DMS 273 (cell line): ENCODE measurements at regions not wholly inside any gene's neighbourhood (a gene's known extent, or its start where the extent isn't known, plus 50 kb on each side); places are given as distances from the start of the nearest gene placed in this dataset.
A peak's percentile ranks its signal among the peaks of the same experiment; 100 is the strongest.
"Not testable (repeated sequence)": the region's sequence is repeated elsewhere in the genome, so short reads cannot be mapped to it uniquely, and the experiment has no call there.

ENCODE experiments used
- DNase-seq: peaks from one replicate; lab custom pipeline; 2025; ENCODE audit not compliant: unreplicated experiment; lab: John Stamatoyannopoulos, UW

- DNase-seq: no peak
Observed at GRCh38 chr2:150371044-150371818, 116.2 kb downstream of the RND3 start.

DNA sequence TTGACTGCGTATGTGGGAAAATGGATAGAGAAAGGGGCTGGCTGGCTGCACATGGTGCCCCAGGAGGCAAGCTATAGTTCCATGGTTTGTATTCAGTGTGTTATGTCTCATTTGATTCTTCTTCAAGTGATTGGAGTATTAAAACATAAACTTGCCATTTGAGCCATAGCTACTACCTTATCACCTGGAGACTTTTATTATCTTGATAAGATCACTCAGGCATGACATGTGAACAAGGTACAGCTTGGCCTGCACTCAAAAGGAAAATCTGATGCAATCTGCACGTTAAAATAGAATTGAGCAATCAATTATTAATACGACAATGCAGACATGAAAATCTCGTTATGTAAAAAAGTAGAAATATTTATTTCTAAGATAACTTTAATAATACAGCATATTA is 116.9 kb downstream of the RND3 start:
- DNase-seq: no peak

GRCh38 chr2:150369862-150370261 is 117.6 kb downstream of the RND3 start:
- DNase-seq: no peak

DNA sequence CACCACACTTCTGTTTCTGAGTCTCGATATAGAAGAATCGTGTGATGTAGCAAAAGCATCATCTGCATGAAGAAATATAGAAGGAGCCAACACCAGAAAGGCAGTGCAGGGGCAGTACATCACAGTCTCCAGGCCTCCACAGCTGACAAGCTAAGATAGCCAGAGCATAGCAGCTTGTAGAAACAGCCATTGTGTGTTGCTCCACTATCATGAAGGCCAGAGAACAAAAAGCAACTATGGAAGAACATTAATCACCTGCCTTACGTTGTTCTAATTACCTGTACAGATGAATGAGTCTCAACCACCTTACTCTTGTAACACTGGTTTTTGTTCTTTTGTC is 129.0 kb downstream of the RND3 start:
- no peak for DNase-seq

DNA sequence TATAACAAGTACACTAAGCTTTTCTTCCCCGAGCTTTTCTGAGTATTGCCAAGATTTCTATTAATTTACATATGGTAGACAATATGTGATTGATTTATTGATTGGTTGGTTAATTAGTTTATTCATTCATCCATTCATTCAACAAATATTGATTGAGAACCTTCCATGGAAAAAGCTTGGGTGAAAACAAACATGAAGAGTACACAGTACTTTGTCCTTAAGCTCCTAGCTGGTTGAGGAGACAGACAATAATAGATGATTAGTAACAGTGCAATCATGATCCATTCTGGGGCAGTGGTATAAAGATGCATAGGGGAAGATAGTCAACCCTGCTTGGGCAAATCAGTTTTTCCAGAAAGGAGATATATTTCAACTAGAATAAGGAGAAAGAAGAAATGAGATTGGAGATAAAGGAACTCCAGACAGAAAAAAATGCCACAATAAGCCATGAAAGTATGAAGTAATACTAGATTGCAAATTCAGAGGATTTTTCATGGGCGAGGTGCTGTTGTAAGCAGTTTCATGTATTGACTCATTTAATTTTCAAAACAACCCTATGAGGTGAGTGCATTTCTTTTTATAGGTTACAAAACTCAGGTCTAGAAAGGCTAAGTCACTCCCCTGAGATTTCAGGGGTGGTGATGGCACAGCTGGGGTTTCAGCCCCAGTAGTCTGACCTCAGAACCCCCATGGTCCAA is 129.5 kb downstream of the RND3 start:
- no peak for DNase-seq

DNA sequence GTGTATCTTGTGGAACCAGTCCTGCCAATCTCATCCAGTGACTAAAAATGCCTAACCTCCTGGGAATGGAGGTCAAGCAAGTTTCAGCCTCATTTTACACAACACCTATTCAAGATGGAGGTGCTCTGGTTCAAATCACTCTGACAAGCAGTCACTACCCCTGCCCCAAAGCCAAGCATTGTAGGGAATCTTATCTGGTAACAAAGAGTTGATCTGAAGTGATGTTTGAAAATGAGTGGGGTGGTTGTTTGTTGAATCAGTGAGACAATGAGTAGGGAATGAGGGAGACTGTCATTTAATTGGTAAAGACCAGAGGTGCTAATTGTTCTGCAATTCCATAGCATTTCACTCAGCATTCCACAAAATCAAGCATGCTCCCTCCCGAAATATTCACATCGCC is 132.0 kb downstream of the RND3 start:
- no peak for DNase-seq

GRCh38 chr2:150353376-150353775 is 134.1 kb downstream of the RND3 start:
- no peak for DNase-seq

- DNase-seq: peak; percentile 44
Observed at GRCh38 chr2:150351922-150352321, 135.5 kb downstream of the RND3 start.

DNA sequence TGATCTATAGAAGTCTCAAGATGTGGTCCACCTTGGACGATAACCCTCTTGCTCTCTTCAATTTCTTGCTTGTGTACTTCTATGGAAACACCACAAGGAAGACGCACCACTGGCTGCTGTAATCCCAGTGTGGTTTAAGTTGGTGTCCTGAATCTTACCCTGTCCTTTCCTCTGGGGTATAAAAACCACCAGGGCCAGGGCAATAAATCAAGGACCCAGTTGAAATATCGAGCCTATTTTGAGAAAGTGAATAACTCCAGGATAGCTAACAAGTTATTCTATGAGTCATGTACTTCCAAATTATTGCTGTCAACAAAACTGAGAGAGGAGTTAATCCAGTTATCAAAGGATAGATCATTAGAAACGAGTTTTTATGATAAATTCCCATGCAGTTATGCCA is 137.0 kb downstream of the RND3 start:
- no peak for DNase-seq

DNA sequence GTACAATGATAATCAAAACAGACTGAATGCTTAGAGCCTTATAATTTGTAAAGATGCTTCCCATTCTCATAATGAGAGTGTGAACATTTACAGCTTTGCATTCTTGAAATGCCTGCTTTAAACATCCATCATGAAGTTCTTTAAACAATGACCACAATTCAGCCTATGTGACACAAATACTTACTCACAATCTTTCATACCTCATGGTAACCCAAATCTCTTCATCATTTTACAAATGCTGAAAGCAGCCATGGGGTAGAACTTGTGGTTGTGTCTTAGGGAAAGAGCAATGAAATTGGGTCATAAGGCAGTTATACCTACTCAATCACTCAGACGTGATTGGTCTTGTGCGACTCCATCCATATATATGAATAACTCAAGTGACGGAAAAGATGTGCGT is 140.7 kb downstream of the RND3 start:
- DNase-seq: no peak

DNA sequence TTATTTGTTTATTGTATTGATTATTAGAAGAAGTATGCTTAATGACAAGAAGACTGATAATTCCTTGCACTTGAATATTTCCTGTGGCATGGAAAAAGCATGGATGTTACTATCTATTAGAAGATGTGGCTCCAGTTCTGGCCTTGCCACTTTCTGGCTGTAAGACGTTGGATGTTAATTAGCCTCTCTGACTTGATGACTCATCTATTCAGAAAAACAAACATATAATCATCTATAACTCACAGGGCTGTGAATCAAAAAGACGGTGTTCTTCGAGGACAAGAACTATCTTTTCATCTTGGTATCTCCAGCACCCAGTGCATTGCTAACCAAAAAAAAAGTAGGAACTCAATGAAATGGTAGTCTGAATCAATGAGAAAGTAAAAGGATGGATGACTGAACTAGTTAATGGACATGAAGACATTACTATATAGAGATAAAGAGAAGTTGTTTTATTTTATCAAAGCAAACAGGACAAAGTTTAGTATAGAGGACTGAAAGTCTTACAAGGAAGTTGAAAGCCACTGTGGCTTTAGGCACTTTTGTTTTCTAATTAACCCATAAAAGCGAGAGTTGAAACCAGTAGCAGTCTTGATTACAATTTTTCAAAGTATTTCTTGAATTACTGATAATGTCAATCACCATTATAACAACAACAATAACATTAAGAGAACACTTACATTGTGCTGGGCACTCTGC is 145.3 kb downstream of the RND3 start:
- DNase-seq: no peak

GRCh38 chr2:150339951-150340350 is 147.5 kb downstream of the RND3 start:
- DNase-seq: peak; percentile 78

DNA sequence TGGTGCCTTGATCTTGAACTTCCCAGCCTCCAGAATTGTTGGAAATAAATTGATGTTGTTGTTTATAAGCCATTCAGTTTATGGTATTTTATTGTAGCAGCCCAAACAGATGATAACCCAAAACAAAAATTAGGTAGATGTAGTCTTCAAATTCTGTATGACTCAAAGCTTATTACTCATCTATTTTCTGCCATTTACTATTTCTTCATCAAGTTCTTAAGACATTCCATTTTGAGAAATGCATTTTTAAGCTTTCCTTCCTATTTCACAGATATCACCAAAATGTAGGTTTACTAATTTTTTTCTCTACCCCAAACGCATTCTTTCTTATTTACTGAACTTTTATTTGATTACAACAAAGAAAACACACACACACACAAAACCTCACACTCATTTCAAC is 148.2 kb downstream of the RND3 start:
- no peak for DNase-seq

DNA sequence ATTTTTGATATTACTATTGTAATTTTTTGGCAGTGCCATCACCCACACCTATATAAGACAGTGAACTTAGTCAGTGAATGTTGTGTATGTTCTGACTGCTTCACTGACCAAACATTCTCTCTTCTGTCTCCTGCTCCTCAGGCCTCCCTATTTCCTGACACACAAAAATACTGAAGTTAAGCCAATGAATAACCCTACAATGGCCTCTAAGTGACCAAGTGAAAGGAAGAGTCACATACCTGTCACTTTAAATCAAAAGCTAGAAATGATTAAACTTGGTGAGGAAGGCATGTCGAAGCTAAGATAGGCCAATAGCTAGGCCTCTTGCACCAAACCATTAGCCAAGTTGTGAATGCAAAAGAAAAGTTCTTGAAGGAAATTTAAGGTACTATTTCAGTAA is 151.9 kb downstream of the RND3 start:
- no peak for DNase-seq

- peak; percentile 26 for DNase-seq
Observed at GRCh38 chr2:150332383-150332782, 155.1 kb downstream of the RND3 start.

DNA sequence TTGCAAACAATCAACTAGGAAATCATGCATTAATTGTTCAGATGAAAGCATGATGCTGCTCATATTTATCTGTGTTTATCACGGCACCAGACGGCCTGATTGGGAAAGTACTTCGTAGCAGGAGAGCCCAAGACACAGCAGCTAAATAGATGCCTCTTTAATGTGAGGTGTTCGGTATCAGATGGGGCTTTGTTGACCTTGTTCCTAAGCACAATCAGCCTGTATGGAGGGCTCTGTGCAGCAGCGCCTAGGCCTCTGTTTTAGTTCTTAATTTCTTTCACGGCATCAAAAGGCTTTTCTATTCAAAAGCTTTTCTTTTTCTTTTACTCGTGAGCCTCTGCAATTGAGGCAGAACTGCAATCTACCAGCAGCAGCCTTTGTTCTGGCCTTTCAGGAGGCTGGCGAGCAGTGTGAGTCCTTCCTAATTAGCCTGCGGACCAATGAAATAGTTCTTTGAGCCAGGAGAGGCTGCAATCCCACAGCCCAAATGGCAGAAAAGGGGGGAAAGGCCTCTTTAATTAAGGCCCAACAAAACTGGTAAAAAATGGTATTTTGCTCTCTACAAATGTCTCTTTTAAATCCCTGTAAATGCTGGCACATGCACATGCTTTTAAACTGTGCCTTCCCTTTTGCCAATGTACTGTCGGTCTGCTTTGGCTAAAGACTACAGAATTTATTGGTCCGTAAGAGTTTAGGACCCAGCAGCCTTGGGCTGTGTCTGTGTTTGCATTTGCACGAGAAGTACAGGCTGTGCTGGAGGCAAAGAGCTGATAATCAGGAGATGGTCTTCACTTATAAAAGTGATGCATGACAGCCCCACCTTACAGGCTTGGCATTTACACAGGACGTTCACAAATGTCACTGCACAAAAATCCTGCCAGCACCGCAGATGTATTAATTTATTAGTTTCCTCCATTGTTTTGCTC is 159.6 kb downstream of the RND3 start:
- DNase-seq: no peak

DNA sequence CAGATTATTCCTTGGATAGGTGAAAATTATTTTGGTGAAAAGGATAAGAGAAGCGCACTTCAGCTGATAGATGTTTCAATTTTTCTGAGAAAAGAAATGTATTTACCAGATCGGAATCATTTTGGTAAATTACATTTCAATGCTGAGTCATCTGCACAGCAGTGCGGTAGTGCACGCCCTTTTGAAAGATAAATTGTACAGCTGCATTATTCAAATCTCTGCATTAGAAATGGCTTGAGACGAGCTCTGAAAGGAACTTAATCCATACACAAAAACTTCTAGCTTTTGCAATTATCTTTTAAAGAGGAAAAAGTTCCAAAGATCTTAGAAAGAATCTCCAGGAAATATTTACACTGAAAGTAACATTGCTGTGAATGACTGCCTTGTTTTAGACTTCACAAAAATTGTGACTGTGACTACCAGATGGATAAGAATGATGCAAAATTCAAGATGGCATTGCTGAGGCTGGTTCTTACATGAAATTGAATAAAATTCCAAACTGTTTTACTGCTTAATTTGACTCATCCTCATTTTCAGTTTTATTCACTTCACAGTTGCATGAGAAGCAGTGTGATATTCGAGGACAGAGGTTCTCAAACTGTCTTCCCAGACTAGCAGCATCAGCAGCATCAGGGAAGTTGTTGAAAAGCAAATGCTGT is 161.7 kb downstream of the RND3 start:
- no peak for DNase-seq

DNA sequence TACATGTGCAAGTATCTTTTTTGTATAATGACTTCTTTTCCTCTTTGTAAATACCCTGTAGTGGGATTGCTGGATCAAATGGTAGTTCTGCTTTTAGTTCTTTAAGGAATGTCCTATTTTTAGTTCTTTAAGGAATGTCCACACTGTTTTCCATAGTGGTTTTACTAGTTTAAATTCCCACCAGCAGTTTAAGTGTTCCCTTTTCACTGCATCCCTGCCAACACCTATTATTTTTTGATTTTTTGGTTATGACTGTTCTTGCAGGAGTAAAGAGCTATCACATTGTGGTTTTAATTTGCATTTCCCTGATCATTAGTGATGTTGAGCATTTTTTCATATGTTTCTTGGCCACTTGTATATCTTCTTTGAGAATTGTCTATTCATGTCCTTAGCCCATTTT is 164.4 kb downstream of the RND3 start:
- not testable (repeated sequence) for DNase-seq

DNA sequence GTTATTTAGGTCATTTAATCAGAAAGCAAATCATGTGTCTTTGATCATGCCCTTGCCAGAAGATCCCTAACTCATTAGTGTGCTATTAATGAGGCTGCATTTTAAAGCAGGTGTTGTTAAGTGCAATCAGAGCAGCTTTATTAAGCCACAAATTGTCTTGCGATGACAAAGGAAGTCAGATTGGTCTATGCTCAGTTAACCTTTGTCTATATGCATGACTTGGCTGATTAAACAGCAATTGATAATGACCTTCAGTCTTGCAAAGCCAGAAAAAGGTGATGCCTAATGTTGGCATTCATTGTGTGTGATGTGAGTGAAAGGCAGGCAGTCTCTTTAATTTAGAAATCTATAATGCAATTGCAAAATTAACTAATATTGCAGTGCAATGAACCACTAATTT is 166.9 kb downstream of the RND3 start:
- no peak for DNase-seq

DNA sequence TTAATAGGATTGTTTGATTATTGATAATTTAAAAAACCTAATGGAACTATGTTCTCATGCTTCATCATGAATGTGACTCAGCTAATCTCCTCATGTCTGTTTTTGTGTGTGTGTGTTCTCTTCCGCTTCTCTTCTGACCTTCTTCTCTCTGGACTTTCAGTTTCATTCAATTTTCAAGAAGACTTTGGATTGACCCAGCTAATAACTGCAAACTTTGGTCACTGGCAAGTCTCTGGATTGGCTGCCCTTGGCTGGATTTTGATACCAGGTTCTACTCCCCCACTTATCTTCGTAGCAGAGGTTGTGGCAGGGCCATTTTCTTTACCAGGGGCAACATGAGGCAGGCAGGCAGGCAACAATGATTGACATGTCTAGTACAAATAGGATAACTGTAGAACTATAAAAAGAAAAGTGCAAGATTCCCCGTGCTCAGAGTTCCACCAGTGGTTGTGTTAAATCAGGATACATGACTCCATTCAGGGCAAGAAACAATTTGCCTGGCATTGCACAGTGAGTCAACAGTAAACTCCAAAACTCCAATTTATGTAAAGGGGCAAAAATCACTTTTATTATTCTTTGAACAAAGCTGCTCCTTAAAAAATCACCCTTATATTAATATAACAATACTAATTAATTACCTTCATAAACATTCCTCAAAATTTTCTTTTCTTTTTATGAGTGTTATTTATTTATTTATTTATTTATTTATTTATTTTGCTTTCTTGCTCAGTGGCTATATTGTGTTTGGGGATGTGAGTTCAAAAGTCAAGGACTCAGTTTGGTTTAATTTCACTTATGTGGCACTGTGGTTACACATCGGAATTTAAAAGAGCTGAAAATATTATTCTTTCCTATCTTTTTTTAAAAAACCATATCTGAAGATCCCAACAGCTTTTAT is 167.6 kb downstream of the RND3 start:
- no peak for DNase-seq
